Right lung (tissue), 2 donors: ENCODE measurements at regions not wholly inside any gene's neighbourhood (a gene's known extent, or its start where the extent isn't known, plus 50 kb on each side); places are given as distances from the start of the nearest gene placed in this dataset.

Experiments
- DNase-seq, 2 donors: peaks; one replicate each; pipeline ENCODE4 v3.0.0-alpha.2; 2013

DNA sequence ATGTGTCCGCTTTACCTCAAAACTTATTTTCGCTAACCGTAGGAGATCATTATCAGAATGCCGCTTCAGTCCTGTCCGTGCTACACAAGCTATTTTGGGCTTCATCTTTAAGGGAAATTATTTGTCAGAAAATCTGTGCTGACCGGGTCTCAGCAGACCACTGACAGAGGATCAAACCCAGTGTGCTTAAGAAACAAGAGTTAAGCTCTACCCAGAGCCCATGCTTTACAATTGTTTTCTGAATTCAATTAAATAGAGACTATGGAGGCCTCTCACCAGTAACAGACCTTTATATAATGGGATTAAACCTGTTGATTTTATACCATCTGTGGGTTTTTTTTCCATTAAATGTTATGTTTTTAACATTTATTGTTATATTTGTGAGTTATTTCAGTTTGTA, 1956.7 kb upstream of the PIK3C3 start:
- DNase-seq = no peak

- no peak for DNase-seq
Measured at GRCh38 chr18:39994498-39994897, 1960.5 kb upstream of the PIK3C3 start.

DNA sequence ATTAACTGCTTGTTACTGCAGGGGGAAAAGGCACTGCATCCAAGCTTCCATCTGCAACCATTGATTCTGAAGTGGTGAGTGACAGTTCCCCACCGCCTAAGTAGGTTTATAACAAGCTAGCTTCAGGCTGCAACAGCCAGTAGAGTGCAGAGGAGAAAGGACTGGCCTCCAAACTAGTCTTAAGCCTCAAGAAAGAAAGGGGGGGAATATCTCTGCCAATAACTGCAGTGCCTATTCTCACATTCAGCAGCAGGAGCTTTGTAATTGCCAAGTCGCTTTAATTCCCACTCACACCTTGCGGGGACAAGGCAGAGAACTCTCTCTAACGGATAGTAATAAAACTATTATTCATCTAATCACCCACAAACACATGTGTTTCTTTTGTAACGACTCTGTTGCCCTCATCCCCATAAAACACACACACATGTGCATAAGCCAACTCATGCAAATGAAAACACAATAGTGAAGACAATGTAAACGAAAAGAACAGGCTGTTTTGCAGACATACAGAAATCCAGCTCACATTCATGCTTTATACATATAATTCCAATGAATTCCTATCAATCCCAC, 1963.3 kb upstream of the PIK3C3 start:
- peak in 1 of 2 donors; percentile 8 for DNase-seq

DNA sequence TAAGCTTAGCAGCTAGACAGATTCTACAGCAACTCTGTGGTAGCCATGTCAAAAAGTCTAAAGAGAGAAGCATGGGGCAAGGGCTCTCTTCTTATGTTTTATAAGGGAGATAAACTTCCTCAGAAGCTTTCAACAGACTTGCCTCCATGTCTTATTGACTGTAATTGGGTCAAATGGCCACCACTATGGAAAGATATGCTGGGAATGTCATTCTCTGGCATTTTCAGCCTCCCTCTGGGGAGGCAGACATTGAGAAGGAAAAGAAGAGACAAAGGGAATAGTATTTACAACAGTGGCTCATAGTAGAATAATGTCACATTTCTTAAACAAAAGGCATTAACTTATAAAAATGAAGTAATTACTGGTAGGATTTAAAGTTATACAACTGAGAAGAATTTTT, 1964.5 kb upstream of the PIK3C3 start:
- no peak for DNase-seq

DNA sequence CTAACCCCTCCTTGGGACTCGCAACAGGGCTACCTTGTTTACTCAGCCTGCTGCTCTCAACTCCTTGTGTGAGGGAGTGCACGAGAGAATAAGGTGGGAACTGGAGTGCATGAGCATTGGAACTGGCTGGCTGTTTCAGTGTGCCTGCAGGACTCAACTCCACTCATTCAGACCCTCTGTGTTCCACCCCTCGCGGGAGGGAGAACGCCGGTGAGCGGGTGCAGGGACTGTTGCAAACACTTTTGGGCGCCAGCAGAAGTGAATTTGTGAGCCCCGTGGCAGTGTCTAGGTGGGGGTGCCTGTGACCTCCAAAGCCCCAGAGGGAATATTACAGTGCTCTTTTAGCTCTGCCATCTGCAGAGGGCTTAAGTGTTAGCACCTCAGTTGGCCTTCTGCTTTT, 1978.3 kb upstream of the PIK3C3 start:
- DNase-seq = no peak

DNA sequence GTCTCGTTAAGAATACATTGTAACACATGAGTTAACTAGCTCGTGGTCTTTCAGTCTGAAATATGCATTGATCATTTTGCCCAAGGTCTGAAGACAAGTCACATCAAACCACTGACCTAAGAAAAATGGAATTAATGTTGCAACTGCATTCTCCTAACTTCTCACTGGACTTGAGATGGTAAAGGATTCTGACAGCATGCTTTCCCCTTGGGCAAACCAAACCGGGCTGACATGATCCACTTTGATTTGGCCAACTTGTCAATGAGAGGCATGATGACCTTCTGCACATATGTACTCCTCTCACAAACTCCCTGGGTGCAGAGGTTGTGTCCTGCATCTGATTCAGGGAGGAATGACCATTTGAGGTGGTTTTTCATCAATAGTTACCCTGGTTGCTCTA, 1982.5 kb upstream of the PIK3C3 start:
- DNase-seq = no peak

GRCh38 chr18:39969803-39970494, 1985.1 kb upstream of the PIK3C3 start:
- DNase-seq = no peak

DNA sequence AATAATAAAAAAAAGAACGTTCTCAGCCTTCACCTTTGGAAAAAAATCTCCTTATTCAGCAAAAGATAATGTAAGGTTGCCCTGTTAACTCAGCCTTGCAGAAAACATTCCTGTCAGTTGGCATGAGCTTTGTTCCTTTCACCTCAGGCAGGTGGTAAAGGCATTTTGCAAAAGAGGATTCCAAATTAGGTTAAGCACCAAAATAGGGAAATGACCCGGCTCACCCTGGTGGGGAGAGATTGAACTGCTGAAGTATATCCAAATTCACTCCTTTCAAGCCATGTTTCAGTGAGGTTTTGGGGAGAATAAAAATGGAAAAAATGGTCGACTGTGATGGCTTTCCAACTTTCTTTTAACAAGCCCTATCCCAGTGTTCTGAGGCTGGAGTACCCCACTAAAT, 1988.8 kb upstream of the PIK3C3 start:
- DNase-seq = no peak

DNA sequence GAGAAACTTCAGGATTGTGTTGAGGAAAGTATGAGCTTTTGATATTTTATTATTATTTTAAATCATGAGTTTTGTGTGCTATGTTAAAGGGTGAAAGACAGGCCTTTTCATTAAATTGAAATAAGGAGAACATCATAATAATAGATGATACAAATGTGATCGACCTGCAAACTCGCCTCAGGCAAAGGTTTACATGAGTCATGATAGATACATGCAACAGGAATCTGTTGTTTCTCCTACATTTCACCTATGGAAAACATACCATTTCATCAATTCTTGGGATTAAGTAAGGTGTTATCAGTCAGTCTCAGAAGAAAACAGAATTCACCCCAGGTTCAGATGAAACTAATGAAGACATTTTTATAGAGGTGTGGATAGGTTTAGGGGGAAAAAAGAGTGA, 1992.5 kb upstream of the PIK3C3 start:
- no peak for DNase-seq

- DNase-seq = no peak
Measured at GRCh38 chr18:39960550-39960949, 1994.5 kb upstream of the PIK3C3 start.

GRCh38 chr18:39959839-39960238, 1995.2 kb upstream of the PIK3C3 start:
- no peak for DNase-seq

DNA sequence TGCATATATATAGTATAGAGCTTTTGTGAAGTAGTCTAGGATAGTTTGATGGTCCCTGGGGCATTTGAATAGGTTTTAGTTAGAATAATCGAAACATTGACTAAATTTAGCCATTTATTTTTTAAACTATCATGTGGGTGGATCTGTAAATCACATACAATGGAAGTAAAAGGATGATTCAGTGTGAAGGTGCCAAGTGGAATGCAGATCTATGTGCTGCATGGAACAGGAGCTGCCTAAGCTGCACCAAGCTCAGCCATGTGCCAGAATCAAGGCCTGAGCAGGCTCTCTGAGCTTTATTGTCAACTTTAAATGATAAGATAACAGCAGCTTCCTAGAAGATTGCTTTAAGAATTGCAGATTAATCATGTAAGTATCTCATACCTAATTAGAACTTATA, 1996.2 kb upstream of the PIK3C3 start:
- DNase-seq = no peak

DNA sequence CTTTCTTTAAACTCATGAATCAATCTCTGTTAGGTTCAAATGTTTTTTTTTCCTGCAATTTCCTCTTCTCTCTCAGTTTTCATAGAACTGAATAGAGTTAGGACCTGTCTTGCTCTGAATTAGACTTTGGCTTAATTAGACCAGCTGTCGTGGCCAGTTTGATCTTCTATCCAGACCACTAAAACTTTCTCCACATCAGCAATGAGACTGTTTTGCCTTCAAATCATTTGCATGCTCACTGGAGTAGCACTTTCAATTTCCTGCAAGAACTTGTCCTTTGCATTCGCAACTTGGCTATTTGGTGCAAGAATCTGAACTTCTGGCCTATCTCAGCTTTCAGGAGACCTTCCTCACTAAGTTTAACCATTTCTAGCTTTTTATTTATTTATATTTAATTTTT, 2002.2 kb upstream of the PIK3C3 start:
- DNase-seq = no peak

GRCh38 chr18:39951142-39951720, 2003.8 kb upstream of the PIK3C3 start:
- no peak for DNase-seq

DNA sequence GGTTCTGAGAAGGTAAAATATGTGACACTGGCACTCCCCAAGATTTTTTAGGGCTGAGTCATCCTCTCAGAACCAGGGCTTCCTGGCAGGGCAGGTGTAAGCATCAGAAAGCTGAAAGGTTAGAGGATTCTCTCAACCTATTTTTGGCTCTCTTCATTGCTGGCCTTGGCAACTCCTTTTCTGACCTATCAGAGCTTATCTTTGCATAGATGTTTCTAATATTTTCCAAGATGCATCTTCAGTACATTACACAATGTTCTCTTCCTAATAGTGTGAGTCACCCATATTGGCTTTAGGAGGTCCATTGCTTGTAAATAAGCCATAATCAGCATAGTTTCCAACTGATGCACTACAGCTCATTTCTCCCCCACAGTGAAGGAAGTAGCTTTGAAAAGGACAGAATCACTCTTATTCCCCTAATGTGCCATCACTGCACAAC, 2008.4 kb upstream of the PIK3C3 start:
- DNase-seq = no peak

GRCh38 chr18:39945076-39945475, 2010.0 kb upstream of the PIK3C3 start:
- no peak for DNase-seq

DNA sequence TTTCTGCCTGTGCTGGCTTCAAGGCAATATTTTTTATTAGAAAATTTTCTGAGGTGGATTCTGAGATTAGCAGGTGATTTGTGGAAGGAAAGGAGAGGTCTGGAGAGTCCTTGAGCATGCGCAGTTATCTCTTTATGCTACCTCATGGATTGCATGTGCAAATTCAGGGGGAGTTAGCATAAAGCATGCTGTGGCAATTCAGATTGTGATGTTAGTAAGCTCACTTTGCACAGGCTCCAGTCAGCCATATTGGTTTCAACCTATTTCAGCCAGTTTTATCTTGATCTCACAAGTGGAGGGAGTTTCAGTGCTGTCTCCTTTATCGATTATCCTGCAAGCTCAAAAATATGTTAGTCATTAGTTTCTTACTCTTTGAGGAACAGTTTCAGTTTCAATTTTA, 2012.3 kb upstream of the PIK3C3 start:
- DNase-seq = no peak

GRCh38 chr18:39938676-39939608, 2016.1 kb upstream of the PIK3C3 start:
- peak; percentile 63 to 66 for DNase-seq

GRCh38 chr18:39935598-39935997, 2019.4 kb upstream of the PIK3C3 start:
- no peak for DNase-seq

DNA sequence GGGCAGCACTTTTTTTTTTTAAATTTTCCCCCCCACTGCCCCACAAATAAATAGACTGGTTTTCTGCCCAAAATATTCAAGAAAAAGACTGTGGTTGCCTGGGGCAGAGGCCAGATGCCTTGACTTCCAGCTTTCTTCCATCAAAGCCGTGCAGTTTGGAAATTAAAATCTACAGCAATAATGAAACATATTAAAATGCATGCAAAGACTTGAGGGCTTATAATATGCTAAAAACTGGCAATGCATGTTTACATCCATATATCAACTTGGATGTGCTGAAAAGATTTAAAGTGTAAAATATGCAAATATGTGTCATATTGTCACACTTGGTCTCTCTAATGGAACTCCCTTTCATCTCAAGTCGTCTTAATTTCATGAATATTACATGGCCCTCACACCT, 2036.2 kb upstream of the PIK3C3 start:
- no peak for DNase-seq

GRCh38 chr18:39913672-39914366, 2041.2 kb upstream of the PIK3C3 start:
- no peak for DNase-seq

DNA sequence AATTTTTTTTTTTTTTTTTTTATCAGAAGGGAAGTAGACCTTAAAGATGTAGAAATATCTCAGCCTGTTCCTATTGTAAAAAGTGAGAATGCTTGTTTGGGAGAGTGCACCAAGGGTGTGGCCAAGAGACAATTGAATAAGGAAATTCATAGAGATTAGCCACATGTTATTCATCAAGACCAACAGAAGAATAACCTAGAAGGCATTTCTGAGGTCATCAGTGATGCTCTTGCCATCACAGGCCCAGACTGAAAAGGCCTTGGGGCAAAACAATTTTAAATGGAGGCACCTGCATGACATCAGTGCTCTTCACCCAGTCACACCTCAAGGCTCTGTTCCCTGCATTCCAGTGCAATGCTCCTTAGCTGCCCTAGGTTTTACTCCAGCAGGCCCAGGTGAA, 2043.3 kb upstream of the PIK3C3 start:
- no peak for DNase-seq
